ENCODE measurements at regions not wholly inside any gene's neighbourhood (a gene's known extent, or its start where the extent isn't known, plus 50 kb on each side); places are given as distances from the start of the nearest gene placed in this dataset.

DNA sequence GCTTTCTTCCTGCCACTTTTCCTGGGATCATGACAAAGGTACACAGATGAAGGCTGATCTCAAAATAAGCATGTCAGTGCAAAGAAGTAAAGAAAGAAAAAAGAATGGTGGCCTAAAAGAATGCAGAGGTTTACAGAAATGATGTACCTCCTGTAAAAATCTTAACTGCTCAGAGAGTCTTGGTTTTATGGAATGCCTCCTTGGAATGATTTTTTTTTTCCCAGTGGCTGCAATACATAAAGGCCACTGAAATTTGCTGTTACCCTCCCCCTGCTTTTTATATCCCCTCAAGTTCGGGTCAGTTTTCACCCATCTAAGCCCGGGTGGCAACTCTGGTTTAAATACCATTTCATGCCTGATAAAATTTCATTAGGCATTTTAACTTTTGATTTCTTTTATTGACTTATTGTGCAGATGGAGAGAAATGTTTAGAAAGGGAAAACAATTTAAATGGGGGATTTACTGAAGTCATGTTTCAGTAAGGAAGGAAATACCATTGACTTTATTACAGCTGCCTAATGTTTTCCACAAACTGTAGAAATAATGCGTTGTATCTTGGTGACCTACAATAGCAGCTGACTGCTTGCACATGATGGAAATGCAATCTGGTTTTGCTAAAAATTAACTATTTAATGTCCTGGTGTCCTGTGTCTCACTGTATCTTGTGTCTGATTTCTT, 102.5 kb downstream of the SAMD9 start:
- no peak for DNase-seq

DNA sequence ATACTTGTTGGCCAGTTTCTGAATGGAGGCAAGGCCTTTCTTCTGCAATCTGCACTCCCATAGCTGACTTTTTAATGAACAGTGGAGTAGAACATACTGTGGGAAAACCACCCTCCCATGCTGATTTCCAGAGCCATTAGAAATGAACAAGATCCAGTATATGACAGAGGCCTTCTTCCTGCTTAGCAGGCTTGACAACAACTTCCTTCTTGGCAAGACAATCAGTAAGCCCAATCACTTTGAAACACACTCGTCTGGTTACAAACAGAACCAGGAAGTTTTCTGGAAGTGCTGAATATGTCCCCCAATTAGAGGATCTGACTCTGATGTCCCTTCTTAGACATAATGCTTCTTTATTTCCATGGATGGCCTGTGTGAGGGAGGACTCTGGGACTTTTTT, 103.4 kb downstream of the SAMD9 start:
- no peak for DNase-seq

DNA sequence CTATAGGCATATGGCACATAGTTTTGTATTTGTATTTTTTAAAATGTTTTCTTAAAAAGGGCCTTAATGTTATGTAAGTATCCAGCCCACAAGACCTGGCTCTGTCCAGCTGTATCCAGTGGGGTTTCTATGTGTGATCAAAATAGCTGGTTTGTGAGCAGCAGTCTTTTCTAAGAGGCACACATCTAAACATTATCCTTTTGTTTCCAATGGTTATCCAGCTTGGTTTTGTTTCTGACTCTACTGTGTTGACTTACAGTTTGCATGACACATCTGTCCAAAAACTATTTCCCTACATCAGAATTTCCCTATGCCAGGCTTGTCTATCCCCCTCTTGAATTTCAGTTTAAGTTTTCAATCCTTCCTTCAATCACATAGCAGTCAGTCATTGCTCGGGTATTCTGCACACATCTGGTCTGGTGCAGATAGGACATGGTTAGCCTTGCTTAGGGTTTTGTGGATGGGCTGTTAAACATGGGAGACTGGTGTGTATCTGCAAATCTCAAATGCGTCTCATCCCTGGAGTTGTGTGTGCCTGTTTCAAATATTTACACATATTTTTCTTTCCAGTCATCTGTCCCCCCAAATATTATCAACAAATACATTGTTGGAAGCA, 104.2 kb downstream of the SAMD9 start:
- no peak for DNase-seq

DNA sequence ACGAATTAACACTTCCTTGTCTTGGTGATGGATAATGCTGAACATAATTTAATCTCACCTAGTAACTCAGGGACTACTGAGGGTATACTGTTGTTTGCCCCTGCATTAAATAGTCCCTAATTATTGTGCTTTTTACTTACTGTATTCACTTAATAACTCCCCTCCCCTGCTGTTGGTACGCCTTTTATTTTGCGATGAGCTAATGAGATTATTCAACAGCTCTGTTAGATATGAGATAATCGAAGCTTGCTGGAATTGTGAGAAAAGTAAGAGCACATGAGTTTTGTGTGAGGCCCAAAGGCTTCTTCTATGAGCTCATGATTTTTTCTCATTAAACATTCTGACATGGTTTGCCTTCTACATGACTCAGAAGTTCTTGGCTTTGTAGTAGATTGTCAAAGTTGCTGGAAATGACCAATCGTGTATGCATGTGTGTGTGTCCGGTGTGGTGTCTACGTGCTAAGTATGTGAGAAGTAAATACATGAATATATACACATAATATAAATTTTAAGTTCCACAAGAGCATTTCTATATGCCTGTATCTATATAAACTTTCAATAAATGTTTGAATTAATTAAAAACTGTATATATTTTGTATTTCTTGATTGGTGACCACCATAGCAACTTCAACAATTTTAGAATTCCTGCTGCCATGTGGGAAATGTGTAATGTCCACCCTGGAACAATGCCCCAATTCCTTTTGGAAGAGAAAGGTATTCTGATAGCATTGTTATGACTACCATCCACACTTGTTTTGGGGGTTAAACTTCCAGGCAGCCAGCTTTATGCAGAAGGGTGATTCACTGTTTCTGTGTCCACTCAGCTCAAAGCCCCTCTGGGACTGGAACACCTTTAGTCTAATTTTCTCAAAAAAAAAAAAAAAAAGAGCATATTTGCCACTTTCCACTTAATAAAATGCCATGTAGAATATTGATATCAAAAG, 106.2 kb downstream of the SAMD9 start:
- DNase-seq, result no peak

DNA sequence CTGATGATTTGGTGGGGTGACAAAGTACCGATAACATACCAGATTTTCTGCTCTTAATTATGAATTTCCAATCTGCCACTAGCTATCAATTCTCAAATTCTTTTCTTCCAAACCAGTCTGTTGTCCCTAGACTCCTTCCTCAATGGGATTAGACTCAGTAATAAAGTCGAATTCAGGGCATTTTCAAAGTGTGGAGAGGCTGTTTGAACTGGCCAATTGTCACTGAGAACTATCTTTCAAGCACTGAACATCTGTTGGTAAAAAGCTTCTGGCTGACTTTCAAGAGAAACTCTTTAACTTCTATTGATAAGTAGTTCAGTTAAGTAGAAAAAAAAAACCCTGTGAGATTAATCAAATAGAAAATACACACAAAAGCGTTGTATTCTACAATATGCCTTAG, 108.9 kb downstream of the SAMD9 start:
- DNase-seq, result no peak

DNA sequence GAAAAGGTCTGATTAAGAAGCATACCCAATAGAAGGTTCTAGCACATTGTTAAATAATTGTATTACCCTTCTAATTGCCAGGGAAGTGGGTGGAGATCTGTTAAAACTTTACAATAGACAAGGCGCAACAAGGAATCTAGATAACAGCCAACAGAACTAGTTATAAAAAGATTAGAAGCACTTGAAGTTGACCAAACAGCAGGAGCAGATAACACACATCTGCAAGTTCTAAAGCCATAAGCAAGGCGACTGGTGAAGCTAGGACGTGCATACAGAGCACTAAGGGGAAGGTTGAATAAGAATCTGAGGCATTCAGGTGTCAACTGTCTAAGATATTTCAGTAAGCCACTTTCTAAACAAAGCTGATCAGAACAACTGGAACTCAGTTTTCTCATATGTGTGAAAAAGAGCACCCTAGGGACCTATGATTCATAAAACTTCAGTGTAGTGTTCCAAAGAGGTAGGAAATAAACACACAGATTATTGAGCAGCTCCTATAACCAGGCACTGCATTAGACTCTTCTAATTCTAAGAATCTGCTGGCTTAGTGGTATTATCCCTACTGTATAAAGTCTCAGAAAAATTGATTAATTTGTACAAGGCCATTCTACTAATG, 111.2 kb downstream of the SAMD9 start:
- no peak for DNase-seq

DNA sequence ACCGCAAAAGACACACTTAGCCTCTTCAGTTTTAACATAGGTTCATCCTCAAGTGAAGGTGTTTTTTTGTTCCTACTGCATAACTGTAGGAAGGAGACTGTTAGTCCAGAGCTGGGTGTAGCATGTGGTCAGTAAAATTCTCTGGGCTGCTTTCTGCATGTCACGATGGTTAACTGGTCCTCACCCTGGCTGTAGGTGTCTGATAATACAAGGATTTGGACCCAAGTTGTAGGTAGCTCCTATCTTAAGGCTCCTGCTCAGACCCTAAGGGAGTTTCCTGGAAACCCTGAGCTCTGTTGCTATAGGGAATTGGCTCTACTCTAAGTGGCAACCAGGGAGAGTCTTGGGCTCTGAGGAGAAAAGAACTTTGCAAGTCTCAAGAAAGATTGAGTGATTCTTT, 112.9 kb downstream of the SAMD9 start:
- DNase-seq, result no peak

DNA sequence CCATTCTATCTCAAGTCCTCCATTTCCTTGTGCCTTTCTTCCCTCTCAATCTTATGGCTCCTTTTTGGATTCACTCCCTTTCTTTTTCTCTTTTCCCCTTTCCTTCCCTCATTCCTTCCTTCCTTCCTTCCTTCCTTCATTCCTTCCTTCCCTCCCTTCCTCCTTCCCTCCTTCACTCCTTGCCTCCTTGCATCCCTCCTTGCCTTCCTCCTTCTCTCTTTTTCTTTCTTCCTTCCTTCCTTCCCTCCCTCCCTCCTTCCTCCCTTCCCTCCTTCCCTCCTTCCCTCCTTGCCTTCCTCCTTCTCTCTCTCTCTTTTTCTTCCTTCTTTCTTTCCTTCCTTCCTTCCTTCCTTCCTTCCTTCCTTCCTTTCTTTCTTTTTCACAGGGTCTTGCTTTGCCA, 120.1 kb downstream of the SAMD9 start:
- no peak for DNase-seq

DNA sequence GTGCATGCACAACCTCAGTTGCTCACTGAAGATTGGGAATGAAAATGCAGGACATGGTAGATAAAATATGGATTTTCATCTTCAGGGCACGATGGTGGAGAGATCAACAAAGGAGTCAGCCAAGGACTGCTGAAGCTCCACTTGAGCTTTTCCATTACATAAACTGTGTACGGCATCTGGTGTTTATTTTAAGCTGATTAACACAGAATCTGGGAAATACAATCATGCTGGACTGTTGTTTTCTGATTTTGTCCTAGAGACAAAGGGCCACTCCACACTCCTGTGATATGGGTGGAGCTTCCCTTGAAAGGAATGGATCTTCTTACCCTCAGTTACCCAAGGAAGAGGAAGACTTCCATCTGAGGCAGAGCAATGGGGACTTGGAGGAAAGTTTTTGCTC, 120.6 kb downstream of the SAMD9 start:
- no peak for DNase-seq

DNA sequence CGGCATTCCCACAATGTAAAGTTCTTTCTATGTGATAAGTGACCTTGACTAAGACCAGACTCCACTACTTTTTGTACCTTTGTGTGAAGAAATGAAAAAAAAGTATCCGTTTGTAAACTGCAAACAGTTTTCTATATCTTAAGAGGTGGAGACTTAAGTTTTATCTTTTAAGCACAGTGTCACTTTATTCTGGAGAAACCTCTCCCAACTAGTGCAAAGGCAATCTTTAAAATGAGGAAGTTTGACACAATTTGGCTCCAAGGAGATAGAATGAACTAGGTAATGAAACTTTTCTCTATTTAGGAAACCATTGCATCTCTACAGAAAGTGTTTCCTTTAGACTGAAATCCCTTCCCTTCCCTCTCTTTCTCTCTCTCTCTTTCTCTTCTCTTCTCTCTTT, 122.9 kb downstream of the SAMD9 start:
- DNase-seq, result no peak

DNA sequence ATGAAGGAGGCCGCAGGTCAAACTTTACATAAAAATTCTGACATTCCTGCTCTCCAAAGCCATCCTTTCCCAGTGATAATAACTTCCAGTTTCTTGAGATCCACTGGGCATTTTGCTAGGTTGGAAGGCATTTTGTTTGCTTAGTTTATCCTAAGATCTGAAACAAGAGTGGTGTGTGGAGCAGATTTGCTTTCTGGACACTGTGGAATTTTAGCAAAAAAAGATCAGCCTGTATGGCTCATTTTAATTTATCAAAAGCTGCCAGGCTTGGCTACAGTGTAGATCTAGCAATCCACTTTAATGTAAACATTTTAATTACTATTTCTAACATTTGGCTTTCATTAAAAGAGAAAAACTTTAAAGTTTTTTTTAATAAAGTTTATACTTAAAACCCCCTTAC, 124.8 kb downstream of the SAMD9 start:
- DNase-seq, result no peak

DNA sequence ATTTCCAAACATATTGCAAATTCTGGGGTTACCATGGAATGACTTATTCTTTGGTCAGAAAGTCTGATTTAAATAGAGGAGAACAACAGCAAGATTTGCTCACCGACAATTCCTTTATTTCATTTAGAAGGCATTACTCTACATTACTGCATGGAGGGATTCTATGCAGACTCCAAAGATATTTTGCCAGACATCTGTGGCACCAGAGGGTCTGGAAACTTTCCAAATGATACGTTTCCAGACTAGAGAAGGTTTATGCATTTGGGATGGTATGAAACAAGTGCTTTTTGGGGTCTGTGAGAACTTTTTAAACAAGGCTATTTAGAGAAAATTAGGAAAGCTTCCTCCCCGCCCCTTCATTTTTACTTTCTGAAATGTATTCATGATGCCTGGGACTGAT, 125.3 kb downstream of the SAMD9 start:
- DNase-seq, result no peak

DNA sequence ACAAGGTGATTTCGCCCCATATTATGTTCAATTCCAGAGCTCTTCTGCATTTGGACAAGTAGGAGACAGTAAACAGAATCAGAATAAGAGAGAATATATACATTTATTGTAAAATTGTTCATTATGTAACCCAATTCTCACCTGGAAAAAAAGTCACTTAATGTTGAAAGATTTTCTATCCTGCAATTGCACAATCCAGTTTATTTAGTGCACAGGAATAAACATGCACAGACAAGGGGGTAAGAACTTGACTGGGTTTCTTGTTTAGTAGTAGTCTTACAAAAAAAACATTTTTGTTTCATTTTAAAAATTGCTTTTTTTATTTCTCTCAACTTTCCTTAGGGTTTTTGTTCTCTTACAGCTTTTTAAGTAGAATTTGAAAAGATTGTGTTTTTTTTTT, 126.6 kb downstream of the SAMD9 start:
- no peak for DNase-seq

DNA sequence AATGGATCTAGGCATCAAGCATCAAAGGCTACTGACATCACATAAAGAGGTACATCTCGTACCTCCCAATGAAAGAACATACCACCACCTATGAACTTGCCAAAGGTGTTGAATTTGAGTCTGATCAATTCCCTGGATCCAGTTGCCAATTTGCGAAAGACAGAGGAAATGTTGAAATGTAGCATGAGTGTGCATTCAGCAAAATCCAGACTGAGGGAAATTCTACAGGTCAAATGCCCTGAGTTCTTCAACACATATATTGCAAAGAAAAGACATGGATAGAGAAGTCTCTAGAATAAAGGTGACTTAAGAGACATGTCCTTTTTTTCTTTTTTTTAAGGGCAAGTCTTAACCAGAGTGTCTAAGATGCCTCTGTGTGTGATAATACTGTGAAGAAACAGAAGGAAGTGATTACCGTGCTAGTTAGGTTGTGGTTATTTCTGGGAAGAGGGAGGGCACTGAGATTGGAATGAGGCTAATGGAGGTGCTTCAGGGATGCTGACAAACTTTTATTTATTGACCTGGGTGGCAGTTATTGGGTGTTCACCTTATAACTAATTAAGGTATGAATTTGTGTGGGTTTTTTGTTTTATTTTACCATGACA, 128.7 kb downstream of the SAMD9 start:
- DNase-seq, result no peak

DNA sequence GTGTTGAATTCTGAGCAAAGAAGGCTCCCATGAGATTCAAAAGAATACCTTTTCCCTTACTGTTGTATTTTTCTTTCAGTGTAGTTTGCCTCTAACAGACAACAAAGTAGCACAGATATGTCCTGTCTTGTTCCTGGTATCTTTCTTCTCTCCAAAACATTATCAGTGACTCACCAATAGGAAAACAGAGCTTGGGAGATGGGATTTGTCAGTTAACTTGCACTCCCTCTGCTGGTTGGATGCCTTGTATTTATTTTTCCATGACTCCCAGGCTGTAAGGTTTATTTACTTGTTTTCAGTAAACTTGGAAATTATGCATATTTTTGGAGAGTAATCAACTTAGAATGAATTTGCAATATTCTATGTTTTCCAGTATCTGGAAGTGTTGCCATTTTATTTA, 129.7 kb downstream of the SAMD9 start:
- no peak for DNase-seq

DNA sequence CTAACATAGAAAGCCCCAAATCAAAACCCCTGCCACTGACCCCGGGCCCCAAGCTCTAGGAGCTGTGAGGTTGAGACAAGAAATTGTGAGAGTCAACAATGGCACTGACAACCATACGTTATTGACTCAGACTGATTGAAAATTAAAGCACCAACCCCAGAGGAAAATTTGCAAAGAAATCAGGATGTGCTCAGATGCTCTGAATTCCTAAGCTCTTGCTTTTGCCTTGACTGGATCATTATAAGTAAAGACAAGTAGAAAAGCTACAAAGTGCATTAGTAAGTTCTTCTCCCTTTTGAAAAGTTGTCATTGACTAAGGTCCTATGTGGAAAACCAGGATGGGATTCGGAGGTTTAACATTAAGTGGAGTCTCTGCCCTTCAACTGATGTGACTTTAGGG, 130.2 kb downstream of the SAMD9 start:
- DNase-seq, result no peak

DNA sequence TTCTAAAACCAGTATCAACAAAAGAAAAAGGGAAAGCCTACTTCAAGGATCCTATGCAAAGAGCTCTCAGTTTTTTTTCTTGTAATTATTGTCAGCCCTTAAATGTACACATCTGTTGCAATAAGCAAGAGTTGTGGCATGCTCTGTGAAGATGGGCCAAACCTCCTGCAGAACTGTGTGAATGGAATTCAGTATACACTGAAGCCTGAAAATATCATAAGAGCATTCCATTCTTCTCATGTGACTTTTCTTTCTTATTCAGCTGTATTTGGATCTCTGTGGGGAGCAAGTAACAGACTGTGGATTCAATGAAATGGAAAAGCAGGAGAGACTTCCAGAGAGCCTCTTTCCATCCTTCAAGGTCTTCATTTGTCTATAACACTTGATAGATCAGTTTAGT, 130.7 kb downstream of the SAMD9 start:
- no peak for DNase-seq

DNA sequence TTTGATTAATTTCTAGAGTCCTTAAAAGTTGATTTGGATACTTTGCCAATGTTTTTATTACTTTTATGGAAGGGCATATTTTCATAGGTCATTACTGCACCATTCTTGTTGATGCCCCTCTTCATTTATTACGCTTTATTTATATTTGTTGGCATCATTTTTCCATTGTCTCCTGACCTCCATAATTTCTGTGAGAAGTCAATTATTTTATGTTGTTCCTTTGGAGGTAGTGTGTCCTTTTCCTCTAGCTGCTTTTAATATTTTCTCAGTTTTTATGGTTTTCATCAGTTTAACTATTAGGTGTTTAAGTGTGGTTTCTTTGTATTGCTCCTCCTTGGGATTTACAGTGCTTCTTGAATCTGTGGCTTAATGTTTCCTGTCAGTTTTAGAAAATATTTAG, 134.9 kb downstream of the SAMD9 start:
- DNase-seq, result no peak

DNA sequence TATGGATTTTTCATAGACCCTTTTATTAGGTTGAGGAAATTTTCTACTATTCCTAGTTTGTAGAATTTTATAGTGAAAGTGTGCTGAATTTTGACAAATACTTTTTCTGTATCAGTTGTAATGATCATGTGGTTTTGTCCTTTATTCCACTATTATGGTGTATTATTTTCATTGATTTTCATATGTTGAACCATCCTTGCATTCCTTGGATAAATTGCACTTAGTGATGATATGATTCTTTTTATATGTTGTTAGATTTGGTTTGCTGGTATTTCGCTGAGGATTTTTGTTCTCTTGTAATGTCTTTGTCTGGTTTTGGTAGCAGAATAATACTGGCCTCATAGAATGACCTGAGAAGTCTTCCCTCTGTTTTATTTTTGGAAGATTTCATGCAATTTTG, 140.6 kb upstream of the CDK6 start:
- DNase-seq, result no peak

DNA sequence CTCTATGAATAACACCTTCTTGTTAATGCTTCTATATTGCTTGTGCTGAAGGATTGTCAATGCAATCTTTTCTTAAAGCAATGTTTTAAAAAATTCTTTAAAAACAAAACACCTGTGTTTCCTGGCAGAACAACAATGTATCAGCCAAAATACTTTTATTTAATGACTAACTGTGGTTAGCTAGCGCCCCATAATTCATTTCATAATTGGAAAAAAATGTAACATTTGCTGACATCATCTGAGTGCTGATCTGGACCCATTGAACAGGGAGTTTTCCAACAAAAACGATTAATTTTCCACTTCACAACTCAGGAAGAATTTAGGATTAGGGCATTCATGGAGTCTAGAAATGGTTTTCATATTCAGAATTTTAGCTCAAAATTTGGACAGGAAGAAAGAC, 137.6 kb upstream of the CDK6 start:
- DNase-seq, result no peak

DNA sequence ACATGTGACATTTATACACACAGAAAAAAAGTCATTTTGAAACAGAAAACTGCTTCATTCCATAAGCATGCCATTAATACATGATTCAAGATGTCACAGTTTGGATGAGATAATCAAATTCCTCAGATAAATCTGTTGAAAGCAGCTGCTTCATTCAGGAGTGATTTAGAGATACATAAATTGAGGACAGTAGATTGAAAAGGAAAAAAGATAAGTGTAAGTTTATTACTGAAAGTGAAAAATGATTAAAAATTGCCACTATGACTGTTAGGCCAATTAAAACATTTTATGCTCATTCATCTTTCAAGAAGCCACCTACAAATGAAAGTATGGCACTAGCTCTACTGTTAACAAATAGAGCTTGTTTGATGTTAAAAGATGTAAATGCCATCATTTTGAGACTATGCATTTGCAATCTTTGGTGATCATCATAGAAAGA, 136.9 kb upstream of the CDK6 start:
- DNase-seq, result no peak

DNA sequence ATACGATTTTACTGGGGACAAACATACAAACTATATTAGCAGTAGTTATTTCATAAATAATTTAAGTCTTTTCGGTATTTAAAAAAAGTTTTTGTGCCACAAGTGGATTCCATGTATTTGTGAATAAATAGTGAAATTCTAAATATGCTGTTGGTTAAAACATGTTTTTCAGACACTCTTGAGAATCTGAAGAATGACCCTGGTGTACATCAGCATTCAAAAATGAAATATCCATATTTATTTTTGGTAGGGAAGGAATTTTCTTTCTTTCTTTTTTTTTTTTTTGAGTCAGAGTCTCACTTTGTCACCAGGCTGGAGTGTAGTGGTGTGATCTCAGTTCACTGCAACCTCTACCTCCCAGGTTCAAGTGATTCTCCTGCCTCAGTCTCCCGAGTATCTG, 136.1 kb upstream of the CDK6 start:
- DNase-seq, result no peak

DNA sequence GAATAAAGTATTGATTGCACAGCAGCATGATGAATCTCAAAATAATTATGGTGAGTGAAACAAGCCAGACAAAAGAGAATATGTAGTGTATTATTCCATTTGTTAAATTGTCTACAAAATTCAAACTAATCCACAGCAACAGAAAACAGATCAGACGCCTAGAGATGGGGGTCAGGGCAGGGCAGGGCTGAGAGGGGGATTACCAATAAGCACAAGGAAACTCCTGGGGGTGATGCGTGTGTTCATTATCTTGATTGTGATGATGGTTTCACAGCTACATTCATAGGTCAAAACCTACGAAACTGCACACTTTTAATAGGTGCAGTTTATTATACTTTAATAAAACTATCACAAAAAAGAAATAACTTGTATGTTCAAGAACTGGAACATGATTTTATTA, 132.7 kb upstream of the CDK6 start:
- no peak for DNase-seq
